ENCODE measurements at regions not wholly inside any gene's neighbourhood (a gene's known extent, or its start where the extent isn't known, plus 50 kb on each side); places are given as distances from the start of the nearest gene placed in this dataset.

DNA sequence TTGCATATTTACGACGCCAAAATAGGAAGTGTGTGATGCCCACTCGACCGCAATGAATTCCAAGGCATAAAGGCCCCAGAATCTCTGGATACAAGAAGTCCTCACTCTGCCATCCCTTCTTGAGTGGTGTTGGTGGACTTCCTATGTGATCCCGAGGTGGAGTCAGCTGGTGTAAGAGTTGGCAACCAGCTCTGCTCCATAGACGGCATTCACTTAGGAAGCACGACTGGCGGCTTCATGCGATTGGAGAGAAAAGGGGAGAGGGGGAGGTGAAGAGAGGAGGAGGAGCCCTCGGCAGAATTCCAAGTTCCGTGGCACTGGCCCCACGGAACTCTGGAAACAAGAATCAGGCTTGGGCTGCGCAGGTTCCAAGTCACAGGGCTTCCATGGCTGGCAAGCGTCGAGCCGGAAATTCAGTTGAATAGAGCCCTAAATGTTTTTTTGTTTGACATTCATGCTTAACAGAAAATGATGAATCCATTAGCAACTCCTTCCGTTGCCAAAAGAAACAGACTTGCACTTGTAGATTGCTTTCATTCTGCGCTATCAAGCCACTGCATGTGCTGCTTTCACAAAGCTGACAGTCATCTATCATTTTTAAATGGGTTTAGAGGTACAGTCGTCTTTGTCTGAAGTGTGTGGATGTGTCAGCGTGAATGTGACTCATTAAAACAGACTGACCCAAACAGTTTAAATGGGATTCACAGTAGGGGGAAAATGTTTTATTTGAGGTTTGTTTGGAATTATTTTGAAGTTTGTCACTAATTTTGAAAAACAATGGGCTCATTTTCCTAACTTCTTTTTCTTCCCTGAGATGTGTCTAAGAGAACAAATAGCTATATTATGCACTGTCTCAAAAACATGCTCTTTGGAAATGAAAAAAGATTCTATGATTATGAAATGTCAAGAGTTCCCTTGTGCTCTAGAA is 428.3 kb upstream of the ATP11B start:
- no peak for DNase-seq

DNA sequence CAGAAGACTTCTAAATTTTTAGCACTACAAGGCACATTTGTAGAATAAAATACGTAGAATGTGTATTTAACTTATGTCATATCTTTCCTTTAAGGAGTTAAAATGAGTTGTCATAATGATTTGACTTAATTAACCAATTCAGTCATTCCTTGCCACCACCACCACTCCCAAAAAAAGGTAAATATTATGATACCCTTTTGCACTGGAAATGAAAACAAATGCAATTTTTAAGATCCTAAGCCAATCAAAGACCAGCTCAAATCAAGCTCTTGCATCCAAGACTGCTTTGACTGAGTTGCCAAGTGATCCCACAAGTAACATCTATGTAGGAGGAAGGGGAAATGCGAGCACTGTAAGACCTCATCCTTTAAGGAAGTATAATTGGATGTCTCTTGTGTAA is 426.6 kb upstream of the ATP11B start:
- DNase-seq, result no peak

DNA sequence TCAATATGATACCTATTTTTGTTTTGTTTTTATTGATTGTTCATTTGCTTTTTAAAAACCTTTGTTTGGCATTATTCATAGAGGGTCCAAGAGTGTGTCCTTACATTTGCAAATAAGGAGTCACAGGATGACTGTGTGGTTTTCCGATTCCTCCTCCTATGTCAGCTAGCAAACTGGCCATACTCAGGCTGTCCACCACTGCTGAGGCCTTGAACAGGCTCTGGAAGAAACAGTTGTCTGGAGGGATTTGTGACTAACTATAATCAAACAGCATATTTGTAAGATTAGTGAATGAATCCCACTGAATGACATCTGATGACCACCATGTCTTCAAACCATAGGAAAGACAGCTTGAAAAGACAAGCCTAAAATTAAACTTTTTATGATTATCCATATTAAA is 423.4 kb upstream of the ATP11B start:
- DNase-seq, result no peak

DNA sequence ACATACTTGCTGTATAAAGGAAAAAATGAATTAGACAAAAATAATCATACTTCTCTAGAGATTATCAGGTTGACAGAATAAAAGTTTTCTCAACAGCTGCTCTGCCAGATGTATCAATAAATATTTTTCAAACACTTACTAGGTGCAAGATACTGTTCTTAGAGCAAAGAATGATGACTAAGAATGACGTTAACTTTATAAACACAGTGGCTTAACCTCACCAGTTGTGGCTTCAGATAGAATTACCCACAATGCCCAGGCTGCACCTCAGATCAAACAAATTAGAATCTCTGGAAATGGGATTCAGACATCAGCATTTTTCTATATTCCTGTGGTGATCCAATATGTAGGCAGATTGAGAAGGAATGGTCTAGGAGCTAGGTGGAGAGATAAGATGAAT is 422.4 kb upstream of the ATP11B start:
- no peak for DNase-seq

DNA sequence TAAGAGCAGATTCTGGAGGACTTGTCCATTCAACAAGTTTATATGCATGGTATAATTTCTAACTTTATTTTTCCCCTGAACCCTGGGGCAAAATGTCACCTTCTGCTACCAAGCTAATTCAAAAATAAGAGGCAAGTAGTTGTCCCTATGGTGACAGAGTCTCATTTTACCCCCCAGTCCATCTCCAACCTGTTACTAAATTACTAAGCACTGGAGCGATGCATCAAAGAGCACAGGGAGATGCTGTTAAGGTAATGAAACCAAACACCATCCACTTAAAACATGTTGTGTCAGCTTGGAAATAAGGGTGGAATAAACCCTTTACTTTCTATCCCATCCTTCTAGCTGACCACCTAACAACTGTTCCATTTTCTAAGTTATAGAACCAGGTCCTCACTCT is 417.4 kb upstream of the ATP11B start:
- no peak for DNase-seq

DNA sequence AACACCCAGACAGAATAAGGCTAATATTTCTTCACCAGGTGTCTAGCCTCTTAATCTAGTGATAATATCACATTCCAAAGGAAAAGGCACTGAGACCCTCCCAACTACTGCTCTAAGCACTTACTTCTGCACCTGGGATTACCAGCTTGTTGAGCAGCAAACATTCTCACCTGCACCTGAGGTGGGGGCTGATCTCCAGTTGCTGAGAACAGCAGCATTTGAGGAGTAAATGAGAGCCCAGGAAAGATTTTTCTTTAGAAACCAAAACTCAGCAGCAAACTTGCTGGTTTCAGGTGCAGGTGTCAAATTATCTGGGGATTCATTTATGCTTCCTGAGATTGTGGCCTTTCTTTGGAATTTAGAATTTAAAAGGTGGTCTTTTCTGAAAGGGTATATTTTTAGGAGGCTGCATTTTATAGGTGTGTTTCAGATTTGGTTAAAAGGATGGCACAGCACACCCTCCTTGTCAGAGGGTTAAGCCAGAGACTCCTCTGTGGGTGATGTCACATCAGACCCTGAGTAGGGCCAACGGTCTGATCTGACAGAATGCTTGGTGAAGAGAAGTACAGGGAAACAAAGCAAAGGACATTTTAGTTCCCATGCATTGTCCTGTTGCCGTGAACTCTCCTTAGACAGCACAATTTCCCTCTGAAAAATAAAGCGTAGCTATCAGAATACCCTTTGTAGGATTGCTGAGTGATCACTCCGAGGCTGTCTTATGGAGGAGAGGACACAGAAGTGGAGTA is 411.0 kb upstream of the ATP11B start:
- no peak for DNase-seq

DNA sequence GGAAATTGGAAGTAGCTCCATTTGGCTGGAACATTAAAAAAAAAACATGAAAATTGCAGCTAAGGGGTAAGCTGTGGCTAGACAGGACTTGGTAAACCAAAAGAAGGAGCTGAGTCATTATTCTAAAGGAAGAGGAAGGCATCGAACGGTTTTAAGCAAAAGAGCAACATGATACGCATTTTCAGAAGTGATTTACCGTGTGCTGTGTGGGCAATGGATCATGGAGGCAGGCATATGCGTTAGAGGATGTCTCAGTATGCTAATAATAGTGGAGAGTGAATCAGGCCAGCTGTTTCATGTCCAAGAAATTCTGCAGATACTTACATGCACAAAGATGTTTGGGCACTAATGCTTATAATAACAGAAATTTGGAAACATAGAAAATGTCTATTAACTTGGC is 409.1 kb upstream of the ATP11B start:
- no peak for DNase-seq

DNA sequence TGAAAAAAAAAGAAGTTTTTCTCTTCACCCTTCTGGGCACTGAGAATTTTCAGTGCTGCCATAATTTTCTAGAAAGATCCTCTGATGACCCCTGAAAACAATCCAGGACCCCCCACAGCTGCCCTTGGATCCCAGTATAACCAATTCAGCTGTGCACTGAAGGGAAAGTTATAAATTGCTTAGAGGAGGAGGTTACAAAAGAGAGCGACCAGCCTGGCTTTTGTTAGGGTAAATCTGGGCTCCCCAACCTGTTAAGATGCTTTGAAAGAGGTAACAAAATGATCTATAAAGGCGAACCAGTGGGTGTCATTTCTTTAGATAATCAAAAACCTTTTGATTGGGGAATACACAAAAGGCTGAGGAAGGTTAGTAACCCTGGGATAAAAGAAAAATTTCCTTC is 407.9 kb upstream of the ATP11B start:
- no peak for DNase-seq

DNA sequence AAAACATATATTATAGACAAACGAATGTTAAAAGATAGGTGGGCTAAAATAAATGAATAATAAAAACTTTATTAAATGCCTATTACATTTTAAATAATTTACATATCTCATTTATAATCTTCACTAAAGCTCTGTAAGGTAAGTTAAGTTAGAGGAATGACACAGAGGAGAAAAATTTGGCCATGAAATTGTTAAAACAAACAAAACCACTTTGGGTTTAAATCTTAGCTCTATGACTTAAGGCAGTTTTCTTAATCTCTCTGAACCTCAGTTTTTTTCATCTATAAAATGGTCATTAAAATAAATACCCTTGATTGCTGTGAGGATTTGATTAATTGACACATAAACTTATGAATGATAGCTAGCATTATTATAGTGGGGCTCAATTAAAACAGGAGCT is 404.8 kb upstream of the ATP11B start:
- DNase-seq, result no peak

DNA sequence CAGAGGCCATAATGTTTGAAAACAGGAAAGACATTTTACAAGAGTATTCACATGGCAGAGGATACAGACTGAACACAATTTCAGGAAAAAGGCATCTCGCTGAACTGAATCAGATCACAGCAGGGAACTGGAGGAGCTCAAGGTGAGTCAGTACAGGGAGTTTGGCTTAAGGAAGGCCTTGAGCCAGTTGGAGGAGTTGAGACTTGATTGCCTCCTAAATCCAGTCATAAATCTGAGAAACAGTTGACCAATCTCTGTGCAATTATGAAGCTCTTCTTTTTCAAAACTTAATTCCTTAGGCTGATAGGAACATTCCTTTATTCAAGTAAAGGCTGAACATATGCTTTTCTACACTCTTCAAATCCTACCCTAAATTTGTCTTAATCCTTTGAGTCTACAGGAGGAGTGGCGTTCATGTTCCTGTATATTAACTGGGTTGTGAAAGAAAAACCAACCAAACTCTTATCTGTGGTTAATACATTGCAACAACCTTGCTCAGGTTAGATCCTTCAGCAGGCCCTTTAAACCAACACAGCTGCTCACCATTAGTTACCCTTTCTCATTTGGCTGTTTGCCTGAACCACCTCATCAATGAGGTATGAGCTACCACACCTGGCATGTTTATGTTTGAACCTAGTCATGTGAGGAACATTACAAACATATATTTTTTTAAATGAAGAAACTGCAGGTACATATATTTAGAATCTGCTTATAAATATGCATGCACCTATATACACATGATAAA is 404.1 kb upstream of the ATP11B start:
- no peak for DNase-seq

DNA sequence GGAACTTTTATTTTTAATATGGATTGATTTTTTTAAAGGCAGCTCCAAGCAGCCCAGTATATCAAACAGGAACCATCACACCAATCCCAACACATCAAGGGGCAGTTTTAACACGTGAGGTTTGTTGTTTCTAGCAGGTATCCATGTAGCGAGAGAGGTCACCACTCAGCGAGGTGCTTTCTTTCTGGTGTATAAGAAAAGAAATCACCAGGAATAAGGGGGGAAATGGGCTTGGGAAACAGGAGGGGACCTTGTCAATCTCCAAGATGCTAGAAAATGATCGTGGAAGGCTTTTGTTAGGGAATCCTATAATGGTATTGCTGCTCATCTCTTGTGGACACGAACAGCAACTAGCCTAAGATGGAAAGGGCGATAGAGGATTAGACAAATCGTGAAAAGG is 402.9 kb upstream of the ATP11B start:
- DNase-seq, result no peak

DNA sequence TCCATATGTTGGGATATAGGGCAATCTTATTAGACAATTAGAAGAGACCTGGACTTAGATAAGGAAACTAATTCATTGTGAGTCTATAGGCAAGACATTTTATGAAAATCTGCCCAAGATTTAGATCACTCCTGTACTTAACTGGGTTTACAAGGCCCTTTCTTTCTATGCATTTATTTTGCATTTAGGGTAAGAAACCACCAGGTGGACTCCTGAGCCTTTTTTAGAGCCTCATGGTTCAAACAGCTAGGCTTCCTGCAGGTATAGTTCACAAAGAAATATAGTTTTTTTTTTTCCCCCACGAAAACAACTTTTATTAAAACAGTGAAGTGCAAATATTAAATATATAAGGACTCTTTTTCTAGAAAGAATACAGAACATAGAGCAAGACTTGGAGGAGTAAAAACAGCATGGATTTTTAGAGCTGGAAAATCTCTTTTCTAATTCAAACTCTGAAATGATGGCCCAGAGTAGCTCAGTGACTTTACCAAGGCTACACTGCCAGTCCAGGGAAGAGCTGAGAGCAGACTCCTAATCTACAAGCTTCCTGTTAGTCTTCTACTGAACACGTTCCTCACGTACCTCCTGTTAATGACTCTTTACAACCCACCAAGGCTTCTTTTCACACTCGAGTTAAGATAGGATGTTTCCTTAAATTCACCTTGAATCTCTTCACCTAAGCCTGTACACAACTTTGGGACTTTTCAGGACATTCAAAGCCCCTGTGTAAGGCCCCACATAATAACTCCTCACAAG is 400.9 kb upstream of the ATP11B start:
- DNase-seq, result no peak

DNA sequence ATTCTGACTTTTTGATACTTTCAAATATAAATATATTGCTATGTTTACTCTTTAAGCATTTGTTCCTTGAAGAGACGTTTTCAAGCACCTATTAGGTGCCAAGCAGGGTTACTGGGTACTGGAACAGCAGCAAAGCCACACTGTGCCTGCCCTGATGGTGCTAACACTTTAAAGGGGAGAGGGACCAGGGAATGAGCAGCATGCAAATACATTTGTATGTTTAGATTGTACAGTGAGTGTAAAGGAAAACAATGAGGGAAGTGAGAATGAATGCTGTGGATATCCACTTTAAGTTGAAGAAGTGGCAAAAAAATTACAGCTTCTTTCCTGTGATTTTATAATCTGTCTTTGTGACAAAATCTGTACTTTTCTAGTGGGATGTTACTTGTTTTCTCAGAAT is 400.2 kb upstream of the ATP11B start:
- no peak for DNase-seq

DNA sequence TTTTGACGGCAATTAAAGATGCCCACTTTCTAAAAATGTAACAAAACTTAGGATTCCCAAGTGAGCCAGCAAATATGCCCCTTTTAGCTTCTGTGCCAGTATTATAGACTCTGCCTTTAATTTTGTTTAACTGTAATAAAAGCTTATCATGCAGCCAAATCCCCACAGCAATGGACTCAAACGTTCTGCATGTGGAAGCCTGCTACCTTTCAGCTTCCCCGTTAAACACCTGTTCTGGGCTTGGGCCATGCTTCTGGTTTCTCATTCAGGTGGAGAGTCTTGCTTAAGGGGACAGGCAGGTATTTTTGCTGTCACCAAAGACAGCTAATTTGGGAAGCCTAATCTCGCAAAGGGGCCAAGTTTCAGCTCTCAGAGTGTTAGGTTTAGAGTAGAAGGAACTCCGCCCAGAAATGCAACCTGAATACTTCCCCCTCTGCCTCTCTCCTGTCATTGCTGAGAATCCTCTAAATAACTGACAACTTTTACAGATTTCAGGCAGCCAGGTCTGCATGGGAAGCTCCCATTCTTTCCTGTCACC is 399.4 kb upstream of the ATP11B start:
- DNase-seq, result no peak

DNA sequence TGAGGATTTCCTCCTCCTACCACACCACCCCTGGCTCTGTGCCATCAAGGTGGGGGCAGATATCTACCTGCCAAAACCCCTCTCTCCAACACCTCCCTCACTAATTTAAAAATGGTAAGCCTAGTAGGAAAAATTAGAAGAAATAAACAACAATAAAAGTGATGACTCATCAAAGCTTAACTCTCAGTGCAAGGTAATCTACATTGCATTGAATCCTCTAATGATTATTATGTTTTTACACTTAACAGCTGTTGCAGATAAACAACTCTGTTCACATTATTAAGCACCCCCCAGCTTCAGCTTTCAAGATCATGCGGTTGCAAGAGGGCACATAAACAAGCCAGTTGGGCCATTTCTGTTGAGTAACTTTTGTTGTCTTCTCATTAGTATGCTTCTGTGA is 396.1 kb upstream of the ATP11B start:
- no peak for DNase-seq

DNA sequence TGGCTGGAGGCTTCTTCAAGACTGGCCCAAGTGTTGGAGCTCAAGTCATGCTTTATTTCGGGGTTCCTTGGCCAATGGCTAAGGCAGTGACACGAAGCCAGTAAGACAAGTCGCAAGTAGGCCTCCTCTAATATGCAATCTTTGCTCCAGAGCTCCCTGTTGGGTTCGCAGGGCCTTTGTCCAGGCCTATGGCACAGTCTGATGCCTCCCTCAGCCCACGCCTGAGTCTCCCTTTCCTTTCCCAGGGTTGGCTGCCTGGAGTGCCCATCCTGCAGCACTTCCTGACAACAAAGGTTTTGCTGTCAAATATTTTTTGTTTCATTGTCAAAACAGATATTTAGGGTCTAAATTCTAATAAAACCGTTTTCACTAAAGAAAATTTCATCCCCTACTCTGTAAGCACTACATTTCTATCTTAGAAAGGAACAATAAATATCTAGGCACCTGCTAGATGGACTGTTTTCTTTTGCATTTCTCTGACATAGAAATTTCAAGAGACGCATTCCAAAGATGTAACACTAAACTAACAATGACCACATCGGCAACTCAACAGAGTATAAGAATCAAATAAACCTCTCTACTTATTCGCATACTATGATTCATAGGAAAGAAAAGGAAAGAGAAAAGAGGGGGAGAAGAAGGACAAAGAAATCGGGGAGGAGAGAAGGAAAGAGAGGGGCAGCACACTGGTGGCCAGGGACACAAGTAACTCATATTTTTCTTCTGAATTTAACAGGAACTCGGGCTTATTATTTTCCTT is 393.1 kb upstream of the ATP11B start:
- no peak for DNase-seq

DNA sequence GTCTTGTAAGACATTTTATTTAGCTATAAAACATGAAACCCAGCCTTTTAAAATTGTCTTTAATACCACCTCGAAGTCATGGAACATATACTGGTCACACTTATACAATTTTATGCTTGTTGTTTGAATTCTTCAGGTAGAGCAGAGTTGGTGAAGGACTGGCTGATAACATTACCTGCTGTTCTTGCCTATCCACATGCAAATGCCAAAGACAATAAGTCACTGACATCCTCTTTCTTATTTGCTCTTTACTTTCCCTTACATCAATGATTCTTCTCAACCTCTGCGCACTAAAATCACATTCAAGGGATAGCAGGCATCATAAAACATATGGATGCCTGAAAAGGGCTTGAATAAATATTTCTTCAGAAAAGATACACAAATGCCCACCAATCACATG is 392.5 kb upstream of the ATP11B start:
- DNase-seq, result no peak

DNA sequence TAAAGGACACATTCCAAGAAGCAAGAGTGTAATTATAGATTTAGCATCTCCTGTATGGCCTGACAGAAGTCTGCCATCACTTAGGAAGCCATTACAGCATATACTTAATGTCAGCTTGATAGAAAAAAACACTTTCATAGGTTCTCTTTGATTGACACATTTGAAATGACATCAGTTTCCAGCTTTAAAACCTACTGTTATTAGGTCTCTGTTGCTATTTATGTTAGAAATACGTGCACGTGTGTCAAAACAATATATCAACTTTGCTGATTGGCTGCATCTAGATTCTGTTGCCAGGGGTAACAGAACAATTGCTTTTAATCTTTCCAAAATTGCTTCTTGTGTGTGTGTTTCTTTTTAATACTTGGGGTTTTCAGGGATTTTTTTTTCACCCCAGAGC is 389.3 kb upstream of the ATP11B start:
- no peak for DNase-seq

DNA sequence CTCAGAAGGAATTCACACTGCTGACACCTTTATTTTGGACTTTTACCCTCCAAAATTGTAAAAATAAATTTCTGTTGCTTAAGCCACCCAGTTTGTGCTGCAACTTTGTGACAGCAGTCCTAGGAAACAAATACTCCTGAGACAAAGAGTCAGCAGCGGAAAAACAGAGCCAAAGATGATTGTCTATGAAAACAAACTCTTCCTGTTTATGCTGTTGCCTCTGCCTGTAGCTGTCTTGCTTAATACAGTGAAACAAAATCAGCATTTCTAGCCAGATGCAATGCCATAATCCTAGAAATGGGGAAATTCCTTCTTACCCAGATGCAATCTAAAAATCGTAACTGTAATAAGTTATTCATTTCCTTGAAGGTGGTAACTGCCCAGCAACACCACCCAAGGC is 387.5 kb upstream of the ATP11B start:
- no peak for DNase-seq

DNA sequence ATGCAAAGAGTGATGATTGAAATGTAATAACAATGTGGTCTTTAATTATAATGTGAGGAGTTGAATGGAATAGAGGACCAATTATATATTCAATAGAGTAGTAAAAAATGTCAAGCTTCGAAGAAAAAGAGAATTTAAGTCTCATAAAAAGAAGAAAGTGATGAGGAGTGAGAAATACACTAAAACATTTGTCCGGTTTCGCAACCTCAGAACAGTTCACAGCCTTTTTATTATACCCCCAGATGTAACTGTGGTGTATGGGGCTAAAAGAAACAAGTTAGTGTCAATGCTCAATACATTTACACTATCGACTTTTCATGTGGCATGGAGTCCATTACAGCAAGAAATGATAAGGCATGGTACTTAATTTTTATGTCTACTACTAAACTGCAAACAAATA is 386.5 kb upstream of the ATP11B start:
- no peak for DNase-seq

DNA sequence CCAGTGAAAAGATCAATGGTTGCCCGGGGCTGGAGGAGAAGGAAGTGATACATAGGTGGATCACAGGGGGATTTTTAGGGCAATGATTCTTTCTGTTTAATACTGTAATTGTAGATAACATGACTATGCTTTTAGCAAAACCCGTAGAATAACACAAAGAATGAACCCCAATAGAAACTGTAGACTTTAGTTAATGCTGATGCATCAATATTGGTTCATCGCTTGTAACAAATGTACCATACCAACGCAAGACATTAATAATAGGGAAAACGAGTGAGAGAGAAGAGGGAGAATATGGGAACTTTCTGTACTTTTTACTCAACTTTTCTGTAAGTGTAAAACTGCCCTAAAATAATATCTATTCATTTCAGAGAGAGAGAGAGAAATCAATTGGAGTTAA is 383.3 kb upstream of the ATP11B start:
- no peak for DNase-seq

DNA sequence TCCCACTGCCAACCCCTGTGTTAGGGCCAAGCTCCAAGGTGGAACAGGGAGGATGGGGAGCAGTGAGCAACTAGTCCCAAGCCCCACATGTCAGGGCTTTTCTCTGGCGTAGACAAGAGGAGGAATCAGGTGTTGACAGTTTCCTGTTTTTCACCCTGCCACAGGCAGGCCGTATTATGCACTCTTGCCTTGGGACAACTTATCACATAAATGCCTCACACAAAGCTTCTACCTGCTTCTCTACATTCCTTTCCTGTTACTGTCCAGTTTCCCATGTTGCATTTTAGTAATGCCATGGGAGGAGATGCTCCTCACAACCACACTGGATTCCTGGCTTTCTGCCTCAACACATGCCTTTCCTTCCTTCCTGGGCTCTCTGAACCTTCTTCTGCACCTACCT is 381.2 kb upstream of the ATP11B start:
- no peak for DNase-seq

Data from inflammatory macrophage (primary cell).